Left lung (tissue), 4 donors: ENCODE measurements at regions not wholly inside any gene's neighbourhood (a gene's known extent, or its start where the extent isn't known, plus 50 kb on each side); places are given as distances from the start of the nearest gene placed in this dataset.

ENCODE experiments used
- ATAC-seq: fragments of 200-7000 bp; cut with Tn5 transposase; one replicate; pipeline ENCODE4 v1.9.1; 2020; ENCODE audit warnings: moderate library complexity
- DNase-seq, 4 donors: peaks; one replicate each; pipeline ENCODE4 v3.0.0-alpha.2; 2013 to 2020
- H3K27ac ChIP-seq, 2 donors: fragments of 200-600 bp; sonication (generic) in 1 of 2; one replicate each; pipeline versions ENCODE4 v1.5.0 to v1.8.0; 2020 to 2021
- H3K27me3 ChIP-seq, 2 donors: fragments of 200-600 bp; sonication (generic) in 1 of 2; one replicate each; pipeline versions ENCODE4 v1.5.0 to v1.8.0; 2020 to 2021
- H3K36me3 ChIP-seq, 2 donors: fragments of 200-600 bp; sonication (generic) in 1 of 2; one replicate each; pipeline versions ENCODE4 v1.5.0 to v1.8.0; 2020 to 2021
- H3K4me1 ChIP-seq, 2 donors: fragments of 200-600 bp; one replicate each; pipeline ENCODE4 v1.8.0; 2021
- H3K4me3 ChIP-seq, 2 donors: fragments of 200-600 bp; sonication (generic) in 1 of 2; one replicate each; pipeline versions ENCODE4 v1.5.0 to v1.8.0; 2020 to 2021; ENCODE audit warnings: mild to moderate bottlenecking in 1 of 2
- H3K9me3 ChIP-seq, 2 donors: fragments of 200-600 bp; sonication (generic) in 1 of 2; one replicate each; pipeline versions ENCODE4 v1.5.0 to v1.8.0; 2020 to 2021
- intact Hi-C, 2 donors: fragments of 100-400 bp; cut with DNase I; formaldehyde crosslinking; loops; one replicate each; pipeline versions ENCODE4 v1.11.2 to v1.14.2; 2022
- TF ChIP-seq, protein P1 (sequence below), 2 donors: fragments of 200-600 bp; sonication (generic) in 1 of 2; IDR thresholded peaks; one replicate each; pipeline versions ENCODE4 v1.5.0 to v1.8.0; 2021; ENCODE audit warnings: antibody characterized with exemption in 2 of 2
- donor health status: DM: no; HTN: yes; CAD: no.
- donor health status: DM: no; HTN: no; CAD: no.

DNA sequence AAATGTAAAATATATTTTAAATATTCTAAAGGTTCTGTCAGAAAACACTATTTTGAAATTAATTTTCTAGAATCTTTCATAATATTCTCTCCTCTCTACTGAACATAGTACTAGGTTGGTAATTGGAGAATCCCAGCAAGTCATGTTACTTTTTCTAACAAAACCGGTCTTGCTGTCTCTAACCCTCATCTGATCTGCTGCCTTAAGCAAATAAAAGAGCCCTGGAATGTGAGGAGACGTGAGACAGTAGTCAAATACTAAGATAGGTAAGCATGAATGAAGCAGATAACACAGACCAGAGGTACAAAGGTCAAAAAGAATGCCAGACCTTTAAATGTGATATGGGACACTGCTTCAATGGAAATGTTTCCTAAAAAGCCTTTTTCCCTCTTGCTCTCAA lies 462.4 kb upstream of the NUPR2 start:
- TF ChIP-seq, protein P1, sequence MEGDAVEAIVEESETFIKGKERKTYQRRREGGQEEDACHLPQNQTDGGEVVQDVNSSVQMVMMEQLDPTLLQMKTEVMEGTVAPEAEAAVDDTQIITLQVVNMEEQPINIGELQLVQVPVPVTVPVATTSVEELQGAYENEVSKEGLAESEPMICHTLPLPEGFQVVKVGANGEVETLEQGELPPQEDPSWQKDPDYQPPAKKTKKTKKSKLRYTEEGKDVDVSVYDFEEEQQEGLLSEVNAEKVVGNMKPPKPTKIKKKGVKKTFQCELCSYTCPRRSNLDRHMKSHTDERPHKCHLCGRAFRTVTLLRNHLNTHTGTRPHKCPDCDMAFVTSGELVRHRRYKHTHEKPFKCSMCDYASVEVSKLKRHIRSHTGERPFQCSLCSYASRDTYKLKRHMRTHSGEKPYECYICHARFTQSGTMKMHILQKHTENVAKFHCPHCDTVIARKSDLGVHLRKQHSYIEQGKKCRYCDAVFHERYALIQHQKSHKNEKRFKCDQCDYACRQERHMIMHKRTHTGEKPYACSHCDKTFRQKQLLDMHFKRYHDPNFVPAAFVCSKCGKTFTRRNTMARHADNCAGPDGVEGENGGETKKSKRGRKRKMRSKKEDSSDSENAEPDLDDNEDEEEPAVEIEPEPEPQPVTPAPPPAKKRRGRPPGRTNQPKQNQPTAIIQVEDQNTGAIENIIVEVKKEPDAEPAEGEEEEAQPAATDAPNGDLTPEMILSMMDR (IDR thresholded peaks at IDR 0.05), result no peak
- no peaks in the 10 kb centered on the region for H3K27me3 ChIP-seq
- ATAC-seq (no peak), DNase-seq (no peak)
- H3K27ac ChIP-seq, result no peak overlapping the region
- no peaks in the 10 kb centered on the region for H3K4me1 ChIP-seq
- no peak overlapping the region for H3K4me3 ChIP-seq
- no peaks in the 10 kb centered on the region for H3K36me3 ChIP-seq
- peaks cover 0 to 71% of the 10 kb centered on the region in 2 donors for H3K9me3 ChIP-seq
- intact Hi-C loops, result no loop called here

DNA sequence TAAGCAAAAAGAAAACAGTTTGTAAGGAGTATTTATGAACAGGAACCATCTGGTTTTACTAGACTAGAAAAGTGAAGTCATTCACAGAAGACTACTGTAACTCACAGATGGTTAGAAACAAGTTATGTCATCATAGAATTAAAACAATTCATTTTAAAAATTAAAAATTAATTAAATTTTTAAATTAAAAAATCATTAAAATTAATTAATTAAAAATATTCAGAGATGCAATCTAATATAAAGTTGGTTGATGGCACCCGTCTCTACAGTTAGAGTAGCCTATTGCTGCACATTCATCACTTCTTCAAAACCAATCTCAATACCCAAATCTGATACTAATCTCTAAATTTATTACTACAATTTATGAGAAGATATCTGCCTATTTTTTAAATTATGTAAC lies 454.8 kb upstream of the NUPR2 start:
- H3K36me3 ChIP-seq, result no peaks in the 10 kb centered on the region
- no peaks in the 10 kb centered on the region for H3K4me1 ChIP-seq
- no peak overlapping the region for H3K27ac ChIP-seq
- no peak overlapping the region for H3K4me3 ChIP-seq
- DNase-seq (no peak), ATAC-seq (no peak)
- TF ChIP-seq, protein P1 (IDR thresholded peaks at IDR 0.05), result no peak
- no peaks in the 10 kb centered on the region for H3K27me3 ChIP-seq
- peaks cover 0 to 86% of the 10 kb centered on the region in 2 donors for H3K9me3 ChIP-seq
- intact Hi-C loops, result no loop called here

DNA sequence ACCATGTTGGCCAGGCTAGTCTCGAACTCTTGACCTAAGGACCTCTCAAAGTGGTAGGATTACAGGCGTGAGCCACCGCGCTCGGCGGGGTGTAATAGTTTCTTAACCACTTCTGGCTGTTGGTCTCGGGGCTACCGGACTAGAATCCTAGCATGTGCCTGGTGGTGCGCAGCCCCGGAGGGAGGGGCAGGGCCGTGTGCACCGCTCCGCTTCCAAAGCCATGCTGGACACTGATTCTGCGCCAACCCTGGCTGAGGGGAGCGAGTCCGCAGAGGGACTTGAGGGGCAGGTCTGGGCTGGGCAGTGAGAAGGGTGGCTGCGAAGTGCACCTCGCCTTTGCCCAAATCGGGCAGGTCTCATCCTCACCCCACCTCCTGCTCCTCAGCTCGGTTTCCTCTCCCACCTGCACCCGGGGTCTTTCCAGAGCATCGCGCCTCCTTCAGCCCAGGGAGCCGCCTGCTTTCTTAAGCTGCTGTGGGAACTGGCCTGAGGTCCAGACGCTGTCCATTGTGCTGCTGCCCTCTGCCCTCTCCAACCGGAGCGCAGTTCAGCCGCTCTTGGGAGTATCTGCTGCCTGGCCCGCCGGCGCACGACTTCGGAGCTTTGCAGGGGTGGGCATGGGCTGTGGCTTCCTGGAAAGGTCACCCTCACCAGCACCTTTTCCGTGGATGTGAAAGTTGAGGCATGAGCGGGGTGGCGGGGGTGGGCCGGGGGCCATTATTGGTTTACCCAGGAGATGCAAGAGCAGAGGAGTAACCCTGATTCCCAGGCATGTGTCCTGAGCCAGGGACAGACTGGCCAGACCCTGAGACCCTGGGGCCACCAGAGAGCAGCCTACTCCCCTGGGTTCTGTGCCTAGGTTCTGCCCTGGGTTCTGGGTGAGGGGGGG lies 422.6 kb upstream of the NUPR2 start:
- Histone ChIP-seq H3K9me3 (peaks cover 0 to 98% of the 10 kb centered on the region in 2 donors), H3K36me3 (no peaks in the 10 kb centered on the region), H3K27ac (no peak overlapping the region), H3K4me3 (no peak overlapping the region), H3K4me1 (no peaks in the 10 kb centered on the region), H3K27me3 (no peaks in the 10 kb centered on the region)
- TF ChIP-seq, protein P1 (IDR thresholded peaks at IDR 0.05), result no peak
- ATAC-seq (no peak), DNase-seq (peak in 1 of 4 donors; percentile 51)
- intact Hi-C loops, result no loop called here

DNA sequence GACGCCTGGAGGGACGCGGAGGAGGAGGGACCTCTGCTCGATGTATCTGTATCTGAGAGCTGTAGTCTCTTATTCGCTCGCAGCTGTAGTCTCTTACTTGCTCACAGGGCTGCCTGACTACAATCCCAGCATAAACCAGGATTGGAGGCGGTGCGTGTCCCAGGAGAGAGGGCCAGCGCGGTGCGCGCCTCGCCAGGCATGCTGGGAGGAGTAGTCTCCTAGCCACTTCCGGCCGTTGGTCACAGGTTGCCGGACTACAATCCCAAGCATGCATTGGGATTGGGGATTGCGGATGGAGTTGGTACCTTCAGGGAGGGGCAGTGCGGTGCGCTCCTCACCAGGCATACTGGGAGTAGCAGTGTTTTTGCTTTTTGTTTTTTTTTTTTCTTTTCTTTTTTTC lies 421.7 kb upstream of the NUPR2 start:
- Histone ChIP-seq H3K27ac (no peak overlapping the region), H3K36me3 (no peaks in the 10 kb centered on the region), H3K4me3 (no peak overlapping the region), H3K4me1 (no peaks in the 10 kb centered on the region), H3K9me3 (peaks cover 0 to 96% of the 10 kb centered on the region in 2 donors), H3K27me3 (no peaks in the 10 kb centered on the region)
- no peak for ATAC-seq
- intact Hi-C loops, result no loop called here
- peak in 1 of 4 donors; percentile 67 for DNase-seq
- TF ChIP-seq, protein P1 (IDR thresholded peaks at IDR 0.05), result no peak

DNA sequence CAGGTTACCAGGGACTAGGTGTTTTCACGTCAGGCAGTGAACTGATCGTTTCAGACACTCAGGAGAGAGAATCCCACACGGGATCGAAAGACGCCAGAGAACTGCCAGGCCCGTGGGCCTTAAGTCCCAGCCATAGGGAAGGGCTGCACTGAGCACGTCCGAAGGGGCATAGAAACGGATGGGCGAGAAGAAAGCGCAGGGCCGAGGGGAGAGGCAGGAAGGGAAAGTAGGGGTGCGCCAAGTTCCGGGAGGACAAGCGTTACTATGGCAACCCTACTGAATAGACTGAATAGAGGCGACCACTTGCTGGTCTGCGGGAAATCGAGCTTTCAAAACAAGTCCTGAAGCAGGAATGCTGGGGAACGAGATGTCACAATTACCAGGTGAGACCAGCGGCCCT lies 421.3 kb upstream of the NUPR2 start:
- peaks cover 0 to 96% of the 10 kb centered on the region in 2 donors for H3K9me3 ChIP-seq

More for the DNA sequence above, 421.3 kb upstream of the NUPR2 start:
- H3K27ac ChIP-seq, result no peak overlapping the region
- TF ChIP-seq, protein P1 (IDR thresholded peaks at IDR 0.05), result no peak
- H3K36me3 ChIP-seq, result no peaks in the 10 kb centered on the region
- ATAC-seq, result no peak
- no peak overlapping the region for H3K4me3 ChIP-seq
- intact Hi-C loops, result no loop called here
- no peak for DNase-seq
- H3K27me3 ChIP-seq, result no peaks in the 10 kb centered on the region
- no peaks in the 10 kb centered on the region for H3K4me1 ChIP-seq
